Neutrophil (primary cell): ENCODE measurements at regions not wholly inside any gene's neighbourhood (a gene's known extent, or its start where the extent isn't known, plus 50 kb on each side); places are given as distances from the start of the nearest gene placed in this dataset.
"Not testable (repeated sequence)": the region's sequence is repeated elsewhere in the genome, so short reads cannot be mapped to it uniquely, and the experiment has no call there.

Source experiments
- H3K27ac ChIP-seq: fragments of 200-600 bp; sonication (generic); 2 replicates; pipeline ENCODE4 v1.5.1; 2016; ENCODE audit warnings: mild to moderate bottlenecking, moderate library complexity
- H3K27me3 ChIP-seq: fragments of 200-600 bp; sonication (generic); 2 replicates; pipeline ENCODE4 v1.6.0; 2016; ENCODE audit warnings: mild to moderate bottlenecking
- H3K36me3 ChIP-seq: fragments of 200-600 bp; sonication (generic); 2 replicates; pipeline ENCODE4 v1.5.1; 2017
- H3K4me1 ChIP-seq, 2 experiments: fragments of 200-600 bp in 1 of 2; sonication (generic) in 1 of 2; 1 replicate in 1 of 2; 2 replicates in 1 of 2; pipeline versions ENCODE4 v1.5.1 to v1.6.1; 2013 to 2016; ENCODE audit warnings: low read depth in 1 of 2, low read length in 1 of 2, mild to moderate bottlenecking in 1 of 2, moderate library complexity in 1 of 2; ENCODE audit not compliant: control insufficient read depth in 1 of 2, insufficient read depth in 1 of 2
- H3K4me3 ChIP-seq, 2 experiments: fragments of 200-600 bp in 1 of 2; sonication (generic) in 1 of 2; 1 replicate in 1 of 2; 2 replicates in 1 of 2; pipeline ENCODE4 v1.5.1; 2013 to 2016; ENCODE audit warnings: low read depth in 1 of 2, low read length in 1 of 2, mild to moderate bottlenecking in 1 of 2, moderate library complexity in 1 of 2
- H3K9me3 ChIP-seq: fragments of 200-600 bp; sonication (generic); 2 replicates; pipeline ENCODE4 v1.5.1; 2016
- TF ChIP-seq, protein P1 (sequence below): fragments of 200-600 bp; sonication (generic); IDR thresholded peaks from 2 replicates; pipeline ENCODE4 v1.5.1; 2016; ENCODE audit warnings: antibody characterized with exemption

DNA sequence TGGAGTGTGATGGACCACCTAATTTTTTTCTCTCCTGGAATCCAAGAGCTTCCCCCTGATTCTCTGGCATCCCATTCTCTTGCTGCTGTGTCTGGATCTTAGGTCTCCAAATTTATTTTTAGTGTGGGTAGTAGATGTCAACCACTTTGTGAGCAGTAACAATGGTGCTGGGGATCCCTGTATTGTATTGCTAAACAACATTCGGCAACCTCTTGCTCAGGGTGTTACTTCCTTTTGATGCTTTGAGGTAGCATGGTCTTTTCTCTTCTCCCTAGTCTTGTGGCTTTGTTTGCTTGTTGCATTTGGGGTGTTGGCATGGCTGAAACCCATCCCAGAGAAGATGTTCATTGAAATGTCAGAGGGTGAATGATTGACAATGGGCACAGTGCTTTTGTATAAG, 737.4 kb downstream of the BCL11A start:
- Histone ChIP-seq H3K4me3 (no peak overlapping the region), H3K9me3 (no peaks in the 10 kb centered on the region), H3K27me3 (no peaks in the 10 kb centered on the region), H3K4me1 (no peaks in the 10 kb centered on the region), H3K27ac (no peak overlapping the region), H3K36me3 (no peaks in the 10 kb centered on the region)
- TF ChIP-seq, protein P1, sequence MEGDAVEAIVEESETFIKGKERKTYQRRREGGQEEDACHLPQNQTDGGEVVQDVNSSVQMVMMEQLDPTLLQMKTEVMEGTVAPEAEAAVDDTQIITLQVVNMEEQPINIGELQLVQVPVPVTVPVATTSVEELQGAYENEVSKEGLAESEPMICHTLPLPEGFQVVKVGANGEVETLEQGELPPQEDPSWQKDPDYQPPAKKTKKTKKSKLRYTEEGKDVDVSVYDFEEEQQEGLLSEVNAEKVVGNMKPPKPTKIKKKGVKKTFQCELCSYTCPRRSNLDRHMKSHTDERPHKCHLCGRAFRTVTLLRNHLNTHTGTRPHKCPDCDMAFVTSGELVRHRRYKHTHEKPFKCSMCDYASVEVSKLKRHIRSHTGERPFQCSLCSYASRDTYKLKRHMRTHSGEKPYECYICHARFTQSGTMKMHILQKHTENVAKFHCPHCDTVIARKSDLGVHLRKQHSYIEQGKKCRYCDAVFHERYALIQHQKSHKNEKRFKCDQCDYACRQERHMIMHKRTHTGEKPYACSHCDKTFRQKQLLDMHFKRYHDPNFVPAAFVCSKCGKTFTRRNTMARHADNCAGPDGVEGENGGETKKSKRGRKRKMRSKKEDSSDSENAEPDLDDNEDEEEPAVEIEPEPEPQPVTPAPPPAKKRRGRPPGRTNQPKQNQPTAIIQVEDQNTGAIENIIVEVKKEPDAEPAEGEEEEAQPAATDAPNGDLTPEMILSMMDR: no peak

DNA sequence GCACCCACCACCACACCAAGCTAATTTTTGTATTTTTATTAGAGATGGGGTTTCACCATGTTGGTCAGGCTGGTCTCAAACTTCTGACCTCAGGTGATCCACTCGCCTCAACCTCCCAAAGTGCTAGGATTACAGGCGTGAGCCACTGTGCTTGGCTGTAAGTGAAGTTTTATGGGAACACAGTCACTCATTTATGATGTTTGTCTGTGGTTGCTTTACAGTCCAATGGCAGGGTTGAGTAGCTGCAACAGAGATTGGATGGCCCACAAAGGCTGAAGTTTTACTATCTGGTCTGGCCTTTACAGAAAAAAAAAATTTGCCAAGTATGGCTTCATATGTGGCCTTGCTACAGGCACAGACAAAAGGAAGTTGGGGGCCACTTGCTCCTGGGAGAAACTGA, 743.2 kb downstream of the BCL11A start:
- H3K27ac ChIP-seq, H3K9me3 ChIP-seq, H3K4me3 ChIP-seq, H3K36me3 ChIP-seq, H3K4me1 ChIP-seq, H3K27me3 ChIP-seq: not testable (repeated sequence)

DNA sequence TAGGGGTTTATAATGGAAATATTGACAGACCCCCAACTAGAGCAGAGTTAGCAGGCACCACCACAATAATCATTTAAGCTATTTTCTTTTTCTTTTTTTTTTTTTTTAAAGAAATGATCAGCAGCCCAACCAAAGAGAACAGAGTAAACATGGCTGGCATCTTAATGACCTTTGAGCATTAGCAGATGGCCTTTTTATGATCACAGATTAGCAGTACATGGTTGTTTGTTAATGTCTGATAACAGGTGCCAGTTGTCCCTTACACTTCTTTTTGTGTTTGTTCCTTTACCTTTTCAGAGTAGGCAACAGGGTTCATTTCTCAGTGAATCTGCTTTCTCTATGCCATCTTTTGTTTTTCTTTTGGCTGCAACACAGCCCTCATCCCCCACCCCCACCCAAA, 747.0 kb downstream of the BCL11A start:
- Histone ChIP-seq H3K27me3 (no peaks in the 10 kb centered on the region), H3K36me3 (no peaks in the 10 kb centered on the region), H3K27ac (no peak overlapping the region), H3K4me3 (no peak overlapping the region), H3K9me3 (no peaks in the 10 kb centered on the region), H3K4me1 (no peaks in the 10 kb centered on the region)
- TF ChIP-seq, protein P1: no peak

DNA sequence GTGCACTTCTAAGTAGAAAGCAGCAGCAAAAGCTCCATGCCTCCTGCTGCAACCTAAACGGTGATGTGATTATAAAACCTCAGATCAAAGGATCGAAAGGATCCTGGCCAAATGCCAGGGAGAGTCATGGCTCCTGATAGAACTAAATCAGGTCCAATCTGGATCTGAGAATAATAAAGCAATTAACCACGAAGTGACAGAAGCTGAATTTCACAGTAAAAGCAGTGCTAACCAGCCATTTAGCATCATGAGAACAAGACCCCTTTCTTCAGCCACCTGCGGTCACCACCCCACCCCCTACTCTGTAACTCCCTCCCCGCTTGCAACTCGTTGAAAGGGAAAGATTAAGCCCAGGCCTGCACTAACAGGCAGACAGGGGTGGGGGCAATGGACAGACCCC, 748.7 kb downstream of the BCL11A start:
- no peak overlapping the region for H3K4me3 ChIP-seq
- no peaks in the 10 kb centered on the region for H3K4me1 ChIP-seq
- no peaks in the 10 kb centered on the region for H3K27me3 ChIP-seq
- H3K9me3 ChIP-seq: no peaks in the 10 kb centered on the region
- no peak overlapping the region for H3K27ac ChIP-seq
- H3K36me3 ChIP-seq: no peaks in the 10 kb centered on the region
- TF ChIP-seq, protein P1: no peak

DNA sequence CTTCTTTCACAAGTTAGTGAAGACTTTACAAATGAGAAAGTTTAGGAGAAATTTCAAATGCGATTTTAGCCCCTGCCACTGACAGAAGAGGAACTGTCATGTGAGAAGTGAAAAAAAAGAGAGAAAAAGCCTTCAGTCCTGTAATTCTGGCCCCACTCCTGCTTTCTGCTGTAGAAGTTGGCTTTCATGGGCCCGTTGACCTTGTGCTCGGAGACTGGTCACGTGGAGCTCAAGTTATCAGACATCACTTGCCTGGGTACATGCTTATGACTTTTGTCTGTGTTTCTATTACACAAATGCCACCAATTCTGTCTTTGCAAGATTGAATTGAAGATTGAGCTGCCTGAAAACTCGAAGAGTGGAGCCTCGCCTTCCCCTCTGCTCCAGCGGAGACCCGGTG, 749.9 kb downstream of the BCL11A start:
- no peaks in the 10 kb centered on the region for H3K4me1 ChIP-seq
- H3K4me3 ChIP-seq: no peak overlapping the region
- no peak overlapping the region for H3K27ac ChIP-seq
- TF ChIP-seq, protein P1: no peak
- no peaks in the 10 kb centered on the region for H3K36me3 ChIP-seq
- no peaks in the 10 kb centered on the region for H3K27me3 ChIP-seq
- no peaks in the 10 kb centered on the region for H3K9me3 ChIP-seq

DNA sequence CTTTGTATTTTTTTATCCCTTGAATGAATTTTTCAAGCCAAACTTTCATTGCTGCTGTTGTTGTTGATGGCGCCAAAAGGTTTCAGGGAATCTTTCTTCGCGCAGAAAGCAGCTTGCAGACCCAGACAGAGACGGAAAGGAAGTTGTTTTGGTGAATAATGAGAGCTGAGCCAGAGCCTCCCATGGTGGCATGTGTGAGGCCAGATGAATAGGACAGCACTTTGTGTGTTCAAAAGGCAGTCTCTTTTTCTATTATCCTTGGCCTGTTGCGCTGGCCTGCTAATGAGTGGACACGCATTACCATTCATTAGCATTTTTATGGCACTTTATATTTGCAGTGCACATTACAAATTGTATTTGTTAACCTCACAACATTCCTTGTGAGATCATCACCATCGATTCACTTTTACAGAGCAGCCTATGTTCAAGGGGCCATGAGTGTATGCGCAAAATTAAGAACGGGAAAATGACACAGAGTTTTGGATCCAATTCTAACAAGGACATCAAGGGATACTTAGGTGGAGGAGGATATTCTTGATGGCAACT, 754.7 kb downstream of the BCL11A start:
- Histone ChIP-seq H3K4me3 (no peak overlapping the region), H3K9me3 (no peaks in the 10 kb centered on the region), H3K36me3 (no peaks in the 10 kb centered on the region), H3K4me1 (no peaks in the 10 kb centered on the region), H3K27ac (no peak overlapping the region), H3K27me3 (no peaks in the 10 kb centered on the region)
- TF ChIP-seq, protein P1: no peak
